GM12878 (cell line): ENCODE measurements at regions not wholly inside any gene's neighbourhood (a gene's known extent, or its start where the extent isn't known, plus 50 kb on each side); places are given as distances from the start of the nearest gene placed in this dataset.

Experiments used
- ATAC-seq: fragments of 200-7000 bp; cut with Tn5 transposase; 3 replicates; pipeline ENCODE4 v1.9.1; 2020; ENCODE audit warnings: mild to moderate bottlenecking, moderate library complexity
- BruUV-seq: library from RNA; stranded (reverse); fragments of 400-500 nt; replicated peaks from 2 replicates; lab custom pipeline; 2021; lab: Mats Ljungman, UMichigan
- CTCF ChIA-PET: fragments of 300-600 bp; sonication (Branson Sonifier 250); formaldehyde crosslinking; extraction: SDS; loops from one replicate; lab custom pipeline; 2021; ENCODE audit warnings: inconsistent platforms; lab: Yijun Ruan, JAX
- POLR2A ChIA-PET: fragments of 350-600 bp; formaldehyde crosslinking; extraction: SDS; loops from one replicate; lab custom pipeline; 2021; ENCODE audit warnings: inconsistent platforms; lab: Charles Lee
- RAD21 ChIA-PET: fragments of 300-600 bp; sonication (Branson Sonifier 250); formaldehyde crosslinking; loops from one replicate; lab custom pipeline; 2023; ENCODE audit warnings: antibody characterized with exemption; ENCODE audit not compliant: unreplicated experiment; lab: Charles Lee
- SMC1A ChIA-PET: fragments of 300-600 bp; sonication (Branson Sonifier 250); formaldehyde crosslinking; loops from one replicate; lab custom pipeline; 2023; ENCODE audit not compliant: unreplicated experiment, uncharacterized antibody; lab: Charles Lee
- DNase-seq: peaks from one replicate; pipeline ENCODE4 v3.0.0-alpha.2; 2011; ENCODE audit warnings: low read depth, low spot score
- FAIRE-seq: peaks from 3 replicates; lab custom pipeline; 2011; peaks lifted over from hg19 to GRCh38; lab: Jason Lieb, UNC
- H2AFZ ChIP-seq: 2 replicates; pipeline ENCODE4 v1.6.0; 2011; ENCODE audit warnings: low read depth, low read length, control low read depth; ENCODE audit not compliant: control insufficient read depth
- H3K27ac ChIP-seq: 2 replicates; pipeline ENCODE4 v1.5.1; 2011; ENCODE audit warnings: control low read depth; ENCODE audit not compliant: control insufficient read depth, insufficient read depth
- H3K27me3 ChIP-seq, 2 experiments: replicated peaks in 1 of 2; 2 replicates each; pipeline versions ENCODE4 v1.6.0 to v1.6.1; 2011; ENCODE audit warnings: low read length in 1 of 2; ENCODE audit not compliant: control insufficient read depth in 2 of 2, insufficient read depth in 2 of 2
- H3K36me3 ChIP-seq, 2 experiments: 2 replicates each; pipeline ENCODE4 v1.5.1; 2011; ENCODE audit warnings: low read length in 1 of 2; ENCODE audit not compliant: control insufficient read depth in 2 of 2, insufficient read depth in 2 of 2
- H3K4me1 ChIP-seq: 2 replicates; pipeline ENCODE4 v1.6.1; 2011; ENCODE audit warnings: mild to moderate bottlenecking, low read length, moderate library complexity, mixed read lengths; ENCODE audit not compliant: control insufficient read depth, insufficient read depth
- H3K4me2 ChIP-seq: 2 replicates; pipeline ENCODE4 v1.6.0; 2011; ENCODE audit warnings: control low read depth; ENCODE audit not compliant: control insufficient read depth, insufficient read depth
- H3K4me3 ChIP-seq: fragments of 200-600 bp; sonication (generic); 2 replicates; pipeline ENCODE4 v1.5.1; 2016
- H3K79me2 ChIP-seq: 2 replicates; pipeline ENCODE4 v1.6.0; 2011; ENCODE audit warnings: low read length; ENCODE audit not compliant: control insufficient read depth, insufficient read depth
- H3K9ac ChIP-seq: 2 replicates; pipeline ENCODE4 v1.8.0; 2011; ENCODE audit warnings: low read length, control low read depth, mixed read lengths; ENCODE audit not compliant: control insufficient read depth, insufficient read depth
- H3K9me3 ChIP-seq: replicated peaks from 3 replicates; pipeline ENCODE4 v1.5.1; 2011; ENCODE audit warnings: mild to moderate bottlenecking, low read length; ENCODE audit not compliant: control insufficient read depth, insufficient read depth
- H4K20me1 ChIP-seq: 2 replicates; pipeline ENCODE4 v1.6.0; 2011; ENCODE audit not compliant: control insufficient read depth, insufficient read depth
- BACH1 ChIP-seq: fragments of 450-650 bp; IDR thresholded peaks from 2 replicates; pipeline ENCODE4 v1.6.1; 2017; ENCODE audit warnings: mild to moderate bottlenecking, borderline replicate concordance
- BRCA1 ChIP-seq: IDR thresholded peaks from 2 replicates; pipeline ENCODE4 v1.6.1; 2011; ENCODE audit warnings: low read depth, low read length, improper control_type of control experiment
- EED ChIP-seq: sonication (generic); IDR thresholded peaks from 2 replicates; pipeline ENCODE4 v1.6.1; 2016; ENCODE audit warnings: antibody characterized with exemption, low read depth
- IKZF2 ChIP-seq, 2 experiments: fragments of 450-650 bp; IDR thresholded peaks; 2 replicates each; pipeline ENCODE4 v1.6.1; 2017; ENCODE audit warnings: mild to moderate bottlenecking in 2 of 2, moderate library complexity in 2 of 2
- JUND ChIP-seq: IDR thresholded peaks from 2 replicates; pipeline ENCODE4 v1.6.1; 2012; ENCODE audit warnings: low read depth, mild to moderate bottlenecking, low read length, improper control_type of control experiment, moderate library complexity
- NR2F1 ChIP-seq: fragments of 450-650 bp; conservative IDR thresholded peaks from 2 replicates; pipeline ENCODE4 v1.6.1; 2017; ENCODE audit warnings: mild to moderate bottlenecking
- PKNOX1 ChIP-seq: fragments of 450-650 bp; IDR thresholded peaks from 2 replicates; pipeline ENCODE4 v1.6.1; 2016; ENCODE audit warnings: mild to moderate bottlenecking
- POLR2AphosphoS2 ChIP-seq: IDR thresholded peaks from 2 replicates; pipeline ENCODE4 v1.6.1; 2011; ENCODE audit warnings: low read depth, mild to moderate bottlenecking, low read length, improper control_type of control experiment, moderate library complexity
- RCOR1 ChIP-seq: conservative IDR thresholded peaks from 2 replicates; pipeline ENCODE4 v1.6.1; 2012; ENCODE audit warnings: low read depth, low read length, improper control_type of control experiment
- RUNX3 ChIP-seq: IDR thresholded peaks from 2 replicates; pipeline ENCODE4 v1.6.1; 2012; ENCODE audit warnings: low read length, inconsistent platforms
- SIX5 ChIP-seq: IDR thresholded peaks from 2 replicates; pipeline ENCODE4 v1.6.1; 2011; ENCODE audit warnings: mild to moderate bottlenecking, low read depth, low read length, moderate library complexity; ENCODE audit not compliant: severe bottlenecking
- SREBF1 ChIP-seq: IDR thresholded peaks from 2 replicates; pipeline ENCODE4 v1.6.1; 2012; ENCODE audit warnings: mild to moderate bottlenecking, low read length
- STAT1 ChIP-seq: fragments of 450-650 bp; conservative IDR thresholded peaks from 2 replicates; pipeline ENCODE4 v1.6.1; 2014; ENCODE audit warnings: antibody characterized with exemption, mild to moderate bottlenecking
- TARDBP ChIP-seq: IDR thresholded peaks from 2 replicates; pipeline ENCODE4 v1.6.1; 2016; ENCODE audit warnings: borderline replicate concordance
- ZBTB11 ChIP-seq: fragments of 450-650 bp; formaldehyde crosslinking; IDR thresholded peaks from 2 replicates; pipeline ENCODE4 v1.5.0; 2022; ENCODE audit warnings: mild to moderate bottlenecking, missing genetic modification characterization
- ZNF207 ChIP-seq: fragments of 450-650 bp; IDR thresholded peaks from 2 replicates; pipeline ENCODE4 v1.6.1; 2014; ENCODE audit warnings: antibody characterized with exemption, mild to moderate bottlenecking, borderline replicate concordance
- ZNF592 ChIP-seq: fragments of 450-650 bp; IDR thresholded peaks from 2 replicates; pipeline ENCODE4 v1.6.1; 2017; ENCODE audit warnings: mild to moderate bottlenecking, moderate library complexity
- ZZZ3 ChIP-seq: IDR thresholded peaks from 2 replicates; pipeline ENCODE4 v1.6.1; 2011; ENCODE audit warnings: low read depth; ENCODE audit not compliant: control insufficient read depth, insufficient read length
- WGBS: methylation state at CpG from one replicate; pipeline ENCODE4 v1.1.6; 2016; ENCODE audit warnings: low lambda C conversion rate; ENCODE audit not compliant: insufficient replicate concordance, insufficient coverage; ENCODE audit errors: missing lambda C conversion rate; 5-methylcytosine and 5-hydroxymethylcytosine counted together
- in situ Hi-C: fragments of 300-500 bp; cut with MboI; formaldehyde crosslinking; loops from 9 replicates; pipeline ENCODE4 v1.14.3; 2018; ENCODE audit warnings: mixed read lengths
- intact Hi-C: fragments of 100-400 bp; cut with micrococcal nuclease; formaldehyde crosslinking; loops from one replicate; pipeline ENCODE4 v1.14.2; 2022; ENCODE audit not compliant: unreplicated experiment

- TF ChIP-seq STAT1 (no peak), RUNX3 (no peak)
Measured at GRCh38 chr9:84575705-84576104, 93.8 kb upstream of the NTRK2 start (continued).

GRCh38 chr9:84583866-84584265, 85.7 kb upstream of the NTRK2 start:
- Histone ChIP-seq H3K27me3 (peaks cover 2 to 7% of the 10 kb centered on the region in 2 experiments; a peak in 3 of 4 replicates), H2AFZ (no peak overlapping the region; the same call in 1 of the 2 replicates), H3K9ac (no peak overlapping the region), H3K4me2 (no peak overlapping the region), H3K9me3 (no peaks in the 10 kb centered on the region), H4K20me1 (no peaks in the 10 kb centered on the region), H3K27ac (no peak overlapping the region), H3K79me2 (no peaks in the 10 kb centered on the region), H3K4me1 (no peaks in the 10 kb centered on the region), H3K36me3 (no peaks in the 10 kb centered on the region), H3K4me3 (no peak overlapping the region)
- no TSS peak for BruUV-seq
- intact Hi-C loops (no loop called here), in situ Hi-C loops (no loop called here)
- FAIRE-seq (no peak), DNase-seq (no peak), ATAC-seq (no peak)
- RAD21 ChIA-PET: no interaction called here
- CTCF ChIA-PET: no interaction called here
- 35% methylated on average over 2 of the region's 2 CpGs for WGBS
- POLR2A ChIA-PET: no interaction called here
- SMC1A ChIA-PET: no interaction called here
- no peak for TF ChIP-seq ZBTB11 (CRISPR knock-in tag)
- no peak for TF ChIP-seq IKZF2 (IDR thresholded peaks at IDR 0.05)
- TF ChIP-seq ZZZ3: no peak
- TF ChIP-seq SREBF1: no peak
- TF ChIP-seq ZNF207: no peak
- TF ChIP-seq SIX5: no peak
- no peak for TF ChIP-seq PKNOX1
- no peak for TF ChIP-seq BRCA1
- no peak for TF ChIP-seq BACH1
- TF ChIP-seq JUND: no peak
- TF ChIP-seq ZNF592: no peak
- TF ChIP-seq EED: no peak
- TF ChIP-seq NR2F1: no peak
- TF ChIP-seq POLR2AphosphoS2: no peak
- TF ChIP-seq TARDBP: no peak
- no peak for TF ChIP-seq RCOR1
